ENCODE measurements at regions not wholly inside any gene's neighbourhood (a gene's known extent, or its start where the extent isn't known, plus 50 kb on each side); places are given as distances from the start of the nearest gene placed in this dataset.

DNA sequence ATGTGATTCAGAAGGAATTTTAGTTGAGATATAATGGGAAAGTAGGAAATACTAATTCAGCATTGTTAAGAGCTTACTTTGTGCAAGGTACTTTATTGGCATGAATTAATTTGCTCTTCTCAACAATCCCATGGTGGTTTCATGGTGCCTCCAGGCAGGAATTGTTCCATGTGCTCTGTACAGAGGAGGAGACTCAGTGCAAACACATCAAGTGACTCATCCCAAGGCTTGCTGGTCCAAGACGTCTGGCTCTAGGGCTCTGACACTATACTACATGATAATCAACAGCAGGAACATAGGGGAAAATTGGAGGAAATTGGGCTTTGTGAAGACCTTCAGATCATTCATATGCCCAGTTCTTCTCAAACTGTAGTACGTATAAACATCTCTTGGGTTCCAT, 66.5 kb upstream of the PRKG1 start:
- Histone ChIP-seq H4K5ac (ENCODE audit: low read depth, low read length) (no peak overlapping the region), H2BK15ac (ENCODE audit: low read depth, low read length) (no peak overlapping the region), H3K4me1 (ENCODE audit: control insufficient read depth, insufficient read depth, low read length) (peaks cover 5% of the 10 kb centered on the region; the same call in 1 of the 2 replicates), H3K79me1 (ENCODE audit: low read depth in 1 of 2, low read length in 2 of 2) (peaks cover 32 to 65% of the 10 kb centered on the region in 2 experiments), H3K9me1 (ENCODE audit: insufficient read depth, low read length) (no peaks in the 10 kb centered on the region), H2BK120ac (ENCODE audit: low read depth, low read length) (no peak overlapping the region), H3K9ac (ENCODE audit: low read depth, low read length) (no peak overlapping the region), H3K14ac (replicated peaks; ENCODE audit: low read depth, low read length) (no peak overlapping the region; the same call in 1 of the 2 replicates), H4K8ac (ENCODE audit: low read depth in 2 of 2, low read length in 2 of 2) (no peak overlapping the region), H2BK5ac (ENCODE audit: low read depth, low read length, poor library complexity, severe bottlenecking) (no peak overlapping the region), H3K27ac (ENCODE audit: insufficient read depth, low read length) (no peak overlapping the region), H3K56ac (ENCODE audit: extremely low read depth, insufficient read depth, low read length) (no peak overlapping the region), H3K4ac (ENCODE audit: low read depth, low read length) (no peak overlapping the region), H2AFZ (replicated peaks; ENCODE audit: low read length, poor library complexity) (no peak overlapping the region), H4K20me1 (ENCODE audit: insufficient read depth, low read length) (peaks cover 19% of the 10 kb centered on the region; the same call in 1 of the 2 replicates), H2BK20ac (ENCODE audit: low read depth, low read length) (no peak overlapping the region), H3K27me3 (ENCODE audit: control insufficient read depth, insufficient read depth, low read length) (no peaks in the 10 kb centered on the region), H3K23ac (ENCODE audit: low read depth, low read length) (no peak overlapping the region), H3K36me3 (ENCODE audit: control insufficient read depth, insufficient read depth, low read length) (no peaks in the 10 kb centered on the region), H3K4me2 (ENCODE audit: low read depth, low read length) (no peak overlapping the region), H3K9me3 (ENCODE audit: control insufficient read depth, insufficient read depth, low read length) (no peaks in the 10 kb centered on the region), H3K4me3 (ENCODE audit: insufficient read depth, low read depth, low read length) (no peak overlapping the region), H3K18ac (ENCODE audit: low read depth, low read length) (no peak overlapping the region), H2AK5ac (ENCODE audit: low read depth, low read length) (no peak overlapping the region), H4K91ac (ENCODE audit: insufficient read depth, low read depth, low read length) (no peak overlapping the region), H2AK9ac (replicated peaks; ENCODE audit: low read depth, low read length, poor library complexity) (no peak overlapping the region)
- dilution Hi-C loops (cut with HindIII; ENCODE audit: low sequenced_read_pairs, unreplicated experiment) (no loop called here), intact Hi-C loops (cut with micrococcal nuclease) (loop anchor here (10.0 kb wide), 2 partner anchors 687 to 997 kb away; partner anchors contain the start of gene CSTF2T), in situ Hi-C loops (cut with MboI; ENCODE audit: low sequenced_read_pairs) (no loop called here)
- peak; percentile 94 for ATAC-seq (ENCODE audit: low read depth)
- CTCF ChIA-PET, result interaction anchor here (1.1 kb wide), 1 partner anchor 19 kb away, joined by 5 read pairs; no protein-coding TSS in a partner anchor
- TF ChIP-seq FOS (IDR thresholded peaks at IDR 0.05; ENCODE audit: low read depth, low read length), result peak; percentile 35; the same call in 1 of the 2 replicates
- TF ChIP-seq, protein P1, sequence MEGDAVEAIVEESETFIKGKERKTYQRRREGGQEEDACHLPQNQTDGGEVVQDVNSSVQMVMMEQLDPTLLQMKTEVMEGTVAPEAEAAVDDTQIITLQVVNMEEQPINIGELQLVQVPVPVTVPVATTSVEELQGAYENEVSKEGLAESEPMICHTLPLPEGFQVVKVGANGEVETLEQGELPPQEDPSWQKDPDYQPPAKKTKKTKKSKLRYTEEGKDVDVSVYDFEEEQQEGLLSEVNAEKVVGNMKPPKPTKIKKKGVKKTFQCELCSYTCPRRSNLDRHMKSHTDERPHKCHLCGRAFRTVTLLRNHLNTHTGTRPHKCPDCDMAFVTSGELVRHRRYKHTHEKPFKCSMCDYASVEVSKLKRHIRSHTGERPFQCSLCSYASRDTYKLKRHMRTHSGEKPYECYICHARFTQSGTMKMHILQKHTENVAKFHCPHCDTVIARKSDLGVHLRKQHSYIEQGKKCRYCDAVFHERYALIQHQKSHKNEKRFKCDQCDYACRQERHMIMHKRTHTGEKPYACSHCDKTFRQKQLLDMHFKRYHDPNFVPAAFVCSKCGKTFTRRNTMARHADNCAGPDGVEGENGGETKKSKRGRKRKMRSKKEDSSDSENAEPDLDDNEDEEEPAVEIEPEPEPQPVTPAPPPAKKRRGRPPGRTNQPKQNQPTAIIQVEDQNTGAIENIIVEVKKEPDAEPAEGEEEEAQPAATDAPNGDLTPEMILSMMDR (conservative IDR thresholded peaks at IDR 0.05; ENCODE audit: low read depth, low read length), result no peak
- TF ChIP-seq MXI1 (IDR thresholded peaks at IDR 0.05; ENCODE audit: borderline replicate concordance, low read depth, low read length), result 0 out of 2 replicates have a peak, but pooled peaks have one; percentile 42
- POLR2A ChIA-PET (ENCODE audit: unreplicated experiment), result no interaction called here
- DNase-seq, result peak; percentile 75
- WGBS, 2 experiments (ENCODE audit: extremely low coverage in 2 of 2, insufficient read length in 1 of 2), result no CpG with 5 or more reads among the region's 2 CpGs
- no TSS peak for BruUV-seq (replicated peaks)

Measured in IMR-90 (cell line).